Testis (tissue), 2 donors: ENCODE measurements at regions not wholly inside any gene's neighbourhood (a gene's known extent, or its start where the extent isn't known, plus 50 kb on each side); places are given as distances from the start of the nearest gene placed in this dataset.
"Not testable (repeated sequence)": the region's sequence is repeated elsewhere in the genome, so short reads cannot be mapped to it uniquely, and the experiment has no call there.

Experiments used
- POLR2A ChIP-seq: fragments of 450-650 bp; IDR thresholded peaks from one replicate; pipeline ENCODE4 v1.6.1; 2017; ENCODE audit warnings: antibody characterized with exemption, mild to moderate bottlenecking, moderate library complexity
- TF ChIP-seq, protein P1 (sequence below), 3 experiments: fragments of 450-650 bp in 2 of 3; fragments of 200-600 bp in 1 of 3; sonication (generic) in 1 of 3; IDR thresholded peaks; one replicate each; pipeline ENCODE4 v1.5.1; 2016 to 2019; ENCODE audit warnings: antibody characterized with exemption in 3 of 3, mild to moderate bottlenecking in 2 of 3, moderate library complexity in 1 of 3

GRCh38 chr16:34069731-34070130, 610.3 kb downstream of the TP53TG3F start:
- TF ChIP-seq POLR2A: not testable (repeated sequence)
- TF ChIP-seq, protein P1, sequence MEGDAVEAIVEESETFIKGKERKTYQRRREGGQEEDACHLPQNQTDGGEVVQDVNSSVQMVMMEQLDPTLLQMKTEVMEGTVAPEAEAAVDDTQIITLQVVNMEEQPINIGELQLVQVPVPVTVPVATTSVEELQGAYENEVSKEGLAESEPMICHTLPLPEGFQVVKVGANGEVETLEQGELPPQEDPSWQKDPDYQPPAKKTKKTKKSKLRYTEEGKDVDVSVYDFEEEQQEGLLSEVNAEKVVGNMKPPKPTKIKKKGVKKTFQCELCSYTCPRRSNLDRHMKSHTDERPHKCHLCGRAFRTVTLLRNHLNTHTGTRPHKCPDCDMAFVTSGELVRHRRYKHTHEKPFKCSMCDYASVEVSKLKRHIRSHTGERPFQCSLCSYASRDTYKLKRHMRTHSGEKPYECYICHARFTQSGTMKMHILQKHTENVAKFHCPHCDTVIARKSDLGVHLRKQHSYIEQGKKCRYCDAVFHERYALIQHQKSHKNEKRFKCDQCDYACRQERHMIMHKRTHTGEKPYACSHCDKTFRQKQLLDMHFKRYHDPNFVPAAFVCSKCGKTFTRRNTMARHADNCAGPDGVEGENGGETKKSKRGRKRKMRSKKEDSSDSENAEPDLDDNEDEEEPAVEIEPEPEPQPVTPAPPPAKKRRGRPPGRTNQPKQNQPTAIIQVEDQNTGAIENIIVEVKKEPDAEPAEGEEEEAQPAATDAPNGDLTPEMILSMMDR (IDR thresholded peaks at IDR 0.05): not testable (repeated sequence)
